ENCODE measurements at regions not wholly inside any gene's neighbourhood (a gene's known extent, or its start where the extent isn't known, plus 50 kb on each side); places are given as distances from the start of the nearest gene placed in this dataset.

DNA sequence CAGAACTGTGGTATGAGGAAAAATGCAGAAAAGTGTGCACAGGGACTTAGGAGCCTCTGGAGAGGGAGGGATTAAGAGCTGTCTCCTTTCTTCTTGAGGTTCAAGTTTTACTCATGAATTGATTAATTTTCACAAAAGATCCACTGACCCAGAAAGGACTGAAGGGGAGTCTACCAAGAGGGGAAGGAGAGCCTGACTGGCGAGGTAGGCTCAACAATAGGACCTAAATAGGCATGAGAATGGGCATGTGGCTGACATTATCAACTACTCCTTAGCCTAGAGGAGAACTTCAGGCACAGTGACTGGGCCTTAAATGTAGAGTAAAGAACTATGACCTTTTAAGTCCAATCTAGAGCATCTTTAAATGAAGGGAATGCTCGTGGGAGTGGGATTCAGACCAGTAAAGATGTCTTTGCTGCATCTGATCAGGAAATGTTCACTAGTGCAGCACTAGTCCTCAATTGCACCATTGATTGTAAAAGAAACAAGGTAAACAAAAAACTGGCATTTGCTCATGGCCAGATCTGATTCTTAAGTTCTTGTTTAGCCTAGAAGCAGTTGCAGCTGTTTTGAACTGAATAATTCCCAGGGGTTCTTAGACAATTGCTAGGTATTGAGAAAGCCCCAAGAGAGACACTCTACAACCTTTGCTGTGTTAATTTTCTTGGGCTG lies 135.6 kb downstream of the RAB38 start:
- H3K27me3 ChIP-seq (ENCODE audit: control insufficient read depth in 2 of 2, insufficient read depth in 2 of 2, low read length in 2 of 2): no peaks in the 10 kb centered on the region
- H3K9me3 ChIP-seq (ENCODE audit: control insufficient read depth in 2 of 2, low read length in 2 of 2): no peaks in the 10 kb centered on the region
- no peak overlapping the region for H3K9ac ChIP-seq (ENCODE audit: low read depth in 1 of 2, low read length in 2 of 2)
- no peaks in the 10 kb centered on the region for H3K36me3 ChIP-seq (ENCODE audit: control insufficient read depth in 2 of 2, insufficient read depth in 2 of 2, low read length in 2 of 2)
- no peak overlapping the region for H3K27ac ChIP-seq (ENCODE audit: low read depth in 2 of 2, low read length in 2 of 2)
- no peaks in the 10 kb centered on the region for H3K4me1 ChIP-seq (ENCODE audit: control insufficient read depth in 2 of 2, insufficient read depth in 2 of 2, low read length in 2 of 2)
- no peak overlapping the region for H3K4me3 ChIP-seq (ENCODE audit: low read length in 2 of 2)

DNA sequence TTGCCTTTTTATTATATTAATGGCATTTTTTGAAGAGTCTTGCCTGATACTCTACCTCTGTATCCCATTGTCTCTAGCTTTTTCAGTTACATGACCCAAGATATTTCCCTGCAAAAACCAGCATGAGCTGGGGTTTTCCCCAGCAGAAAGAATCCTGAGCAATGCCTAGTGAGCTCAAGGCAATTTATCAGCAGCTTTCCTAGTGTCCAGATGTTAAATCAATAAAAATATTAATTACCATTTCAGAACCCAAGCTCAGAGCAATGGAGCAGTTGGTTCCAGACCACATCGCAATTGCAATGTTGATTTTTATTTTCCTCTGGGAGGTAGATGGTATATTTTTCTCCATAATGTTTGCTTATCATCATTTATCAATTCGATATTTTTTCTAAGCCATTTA lies 137.2 kb downstream of the RAB38 start:
- Histone ChIP-seq H3K9me3 (ENCODE audit: control insufficient read depth in 2 of 2, low read length in 2 of 2) (no peaks in the 10 kb centered on the region), H3K9ac (ENCODE audit: low read depth in 1 of 2, low read length in 2 of 2) (no peak overlapping the region), H3K4me3 (ENCODE audit: low read length in 2 of 2) (no peak overlapping the region), H3K4me1 (ENCODE audit: control insufficient read depth in 2 of 2, insufficient read depth in 2 of 2, low read length in 2 of 2) (no peaks in the 10 kb centered on the region), H3K27ac (ENCODE audit: low read depth in 2 of 2, low read length in 2 of 2) (no peak overlapping the region), H3K27me3 (ENCODE audit: control insufficient read depth in 2 of 2, insufficient read depth in 2 of 2, low read length in 2 of 2) (no peaks in the 10 kb centered on the region), H3K36me3 (ENCODE audit: control insufficient read depth in 2 of 2, insufficient read depth in 2 of 2, low read length in 2 of 2) (no peaks in the 10 kb centered on the region)

DNA sequence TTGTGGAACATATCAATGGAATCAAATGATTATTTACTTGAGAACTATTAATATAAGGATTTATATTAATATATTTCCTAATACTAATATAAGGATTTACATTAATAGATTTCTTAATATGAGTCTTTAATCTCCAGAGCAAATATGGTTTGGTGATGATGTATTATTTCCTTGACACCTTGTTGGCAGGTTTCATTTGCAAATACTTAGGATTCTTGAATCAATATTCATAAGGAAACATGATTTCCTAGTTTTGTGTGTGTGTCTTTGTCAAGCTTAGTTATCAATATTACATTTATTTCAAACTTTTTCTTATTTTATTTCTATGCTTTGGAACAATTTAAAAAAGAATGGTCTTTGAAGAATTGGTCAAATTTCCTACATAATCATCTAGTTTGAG lies 138.5 kb downstream of the RAB38 start:
- no peaks in the 10 kb centered on the region for H3K9me3 ChIP-seq (ENCODE audit: control insufficient read depth in 2 of 2, low read length in 2 of 2)
- no peak overlapping the region for H3K27ac ChIP-seq (ENCODE audit: low read depth in 2 of 2, low read length in 2 of 2)
- H3K36me3 ChIP-seq (ENCODE audit: control insufficient read depth in 2 of 2, insufficient read depth in 2 of 2, low read length in 2 of 2): no peaks in the 10 kb centered on the region
- H3K4me1 ChIP-seq (ENCODE audit: control insufficient read depth in 2 of 2, insufficient read depth in 2 of 2, low read length in 2 of 2): no peaks in the 10 kb centered on the region
- no peak overlapping the region for H3K4me3 ChIP-seq (ENCODE audit: low read length in 2 of 2)
- H3K9ac ChIP-seq (ENCODE audit: low read depth in 1 of 2, low read length in 2 of 2): no peak overlapping the region
- no peaks in the 10 kb centered on the region for H3K27me3 ChIP-seq (ENCODE audit: control insufficient read depth in 2 of 2, insufficient read depth in 2 of 2, low read length in 2 of 2)

DNA sequence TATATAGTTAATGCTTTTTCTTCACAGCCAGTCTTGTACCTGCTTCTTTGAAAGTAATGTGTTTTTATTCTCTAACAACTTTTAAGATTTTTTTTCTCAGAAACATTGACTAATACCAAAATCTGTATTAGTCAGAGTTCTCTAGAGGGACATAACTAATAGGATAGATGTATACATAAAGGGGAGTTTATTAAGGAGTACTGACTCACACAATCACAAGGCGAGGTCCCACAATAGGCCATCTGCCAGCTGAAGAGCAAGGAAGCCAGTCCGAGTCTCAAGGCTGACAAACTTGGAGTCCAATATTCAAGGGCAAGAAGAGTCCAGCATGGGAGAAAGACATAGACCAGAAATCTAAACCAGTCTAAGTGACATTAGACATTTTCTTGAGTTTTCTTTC lies 140.0 kb downstream of the RAB38 start:
- H3K4me3 ChIP-seq (ENCODE audit: low read length in 2 of 2): no peak overlapping the region
- H3K9me3 ChIP-seq (ENCODE audit: control insufficient read depth in 2 of 2, low read length in 2 of 2): no peaks in the 10 kb centered on the region
- no peaks in the 10 kb centered on the region for H3K27me3 ChIP-seq (ENCODE audit: control insufficient read depth in 2 of 2, insufficient read depth in 2 of 2, low read length in 2 of 2)
- no peak overlapping the region for H3K27ac ChIP-seq (ENCODE audit: low read depth in 2 of 2, low read length in 2 of 2)
- H3K36me3 ChIP-seq (ENCODE audit: control insufficient read depth in 2 of 2, insufficient read depth in 2 of 2, low read length in 2 of 2): no peaks in the 10 kb centered on the region
- no peaks in the 10 kb centered on the region for H3K4me1 ChIP-seq (ENCODE audit: control insufficient read depth in 2 of 2, insufficient read depth in 2 of 2, low read length in 2 of 2)
- no peak overlapping the region for H3K9ac ChIP-seq (ENCODE audit: low read depth in 1 of 2, low read length in 2 of 2)

DNA sequence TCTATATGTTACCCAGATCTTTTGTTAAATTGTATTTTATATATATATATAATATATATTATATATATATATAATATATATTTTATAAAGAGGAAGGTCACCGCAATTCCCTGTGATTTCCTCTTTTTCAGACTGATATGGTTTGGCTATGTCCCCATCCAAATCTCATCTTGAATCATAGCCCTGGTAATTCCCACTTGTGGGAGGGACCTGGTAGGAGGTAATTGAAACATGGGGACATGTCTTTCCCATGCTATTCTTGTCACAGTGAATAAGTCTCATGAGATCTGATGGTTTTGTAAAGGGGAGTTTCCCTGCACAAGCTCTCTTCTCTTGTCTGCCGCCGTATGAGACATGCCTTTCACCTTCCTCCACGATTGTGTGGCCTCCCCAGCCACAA lies 157.6 kb downstream of the RAB38 start:
- Histone ChIP-seq H3K27ac (ENCODE audit: low read depth in 2 of 2, low read length in 2 of 2) (no peak overlapping the region), H3K4me1 (ENCODE audit: control insufficient read depth in 2 of 2, insufficient read depth in 2 of 2, low read length in 2 of 2) (no peaks in the 10 kb centered on the region), H3K9me3 (ENCODE audit: control insufficient read depth in 2 of 2, low read length in 2 of 2) (no peaks in the 10 kb centered on the region), H3K36me3 (ENCODE audit: control insufficient read depth in 2 of 2, insufficient read depth in 2 of 2, low read length in 2 of 2) (no peaks in the 10 kb centered on the region), H3K27me3 (ENCODE audit: control insufficient read depth in 2 of 2, insufficient read depth in 2 of 2, low read length in 2 of 2) (no peaks in the 10 kb centered on the region), H3K9ac (ENCODE audit: low read depth in 1 of 2, low read length in 2 of 2) (no peak overlapping the region), H3K4me3 (ENCODE audit: low read length in 2 of 2) (no peak overlapping the region)

DNA sequence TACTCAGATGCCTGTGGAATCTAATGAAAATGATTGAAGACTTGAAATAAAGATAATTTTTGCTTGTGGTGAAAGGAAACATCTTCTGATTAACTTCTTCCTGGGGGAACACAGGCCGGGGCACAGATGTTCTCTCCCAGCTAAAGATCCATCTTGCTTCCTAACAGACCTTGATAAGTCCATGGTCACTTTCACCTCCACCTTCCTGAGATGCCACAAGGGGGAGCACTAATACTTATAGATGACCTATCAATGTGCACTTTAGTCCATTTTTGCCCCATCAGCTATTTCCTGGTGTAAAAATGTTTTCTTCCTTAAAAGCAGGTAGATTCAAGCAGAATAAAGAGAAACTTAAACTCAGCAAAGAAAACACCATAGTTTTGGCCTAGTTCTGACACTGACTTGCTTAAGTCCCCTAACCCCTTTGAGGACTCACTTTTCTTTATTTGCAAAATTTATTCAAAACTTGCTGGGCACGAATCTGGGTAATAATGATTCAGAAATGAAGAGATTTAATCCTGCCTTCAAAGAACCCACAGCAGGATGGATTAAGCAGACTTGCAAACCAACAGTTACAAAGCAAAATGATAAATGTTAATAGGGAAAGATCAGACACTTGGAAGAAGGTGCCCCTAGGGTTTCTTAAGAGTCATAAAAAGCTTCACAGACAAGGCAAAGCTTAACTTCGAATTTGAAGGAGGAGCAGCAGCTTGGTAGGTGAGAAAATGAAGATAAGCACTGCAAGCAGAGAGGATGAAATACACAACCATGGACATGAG lies 158.7 kb downstream of the RAB38 start:
- H3K27ac ChIP-seq (ENCODE audit: low read depth in 2 of 2, low read length in 2 of 2): no peak overlapping the region
- H3K4me1 ChIP-seq (ENCODE audit: control insufficient read depth in 2 of 2, insufficient read depth in 2 of 2, low read length in 2 of 2): no peaks in the 10 kb centered on the region
- no peak overlapping the region for H3K4me3 ChIP-seq (ENCODE audit: low read length in 2 of 2)
- no peak overlapping the region for H3K9ac ChIP-seq (ENCODE audit: low read depth in 1 of 2, low read length in 2 of 2)
- H3K27me3 ChIP-seq (ENCODE audit: control insufficient read depth in 2 of 2, insufficient read depth in 2 of 2, low read length in 2 of 2): no peaks in the 10 kb centered on the region
- H3K36me3 ChIP-seq (ENCODE audit: control insufficient read depth in 2 of 2, insufficient read depth in 2 of 2, low read length in 2 of 2): no peaks in the 10 kb centered on the region
- no peaks in the 10 kb centered on the region for H3K9me3 ChIP-seq (ENCODE audit: control insufficient read depth in 2 of 2, low read length in 2 of 2)

DNA sequence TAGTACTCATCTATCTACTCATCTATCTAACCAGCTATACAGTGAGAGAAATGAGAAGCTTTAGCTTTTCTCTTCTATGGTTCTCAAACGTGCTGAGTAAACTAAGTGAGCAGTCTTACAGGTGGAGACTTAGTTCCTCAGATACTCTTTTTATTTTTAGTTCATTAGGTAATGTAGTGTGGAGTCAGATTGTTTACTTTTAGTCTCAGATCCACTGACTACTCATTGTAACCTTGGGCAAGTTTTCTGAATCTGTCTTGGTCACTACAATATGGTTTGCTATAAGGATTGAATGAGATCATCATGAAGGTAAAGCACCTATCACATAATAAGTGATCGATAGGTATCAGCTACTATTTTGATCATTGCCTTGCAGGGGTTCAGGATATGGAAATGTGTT lies 160.1 kb downstream of the RAB38 start:
- H3K4me1 ChIP-seq (ENCODE audit: control insufficient read depth in 2 of 2, insufficient read depth in 2 of 2, low read length in 2 of 2): no peaks in the 10 kb centered on the region
- H3K4me3 ChIP-seq (ENCODE audit: low read length in 2 of 2): no peak overlapping the region
- H3K9me3 ChIP-seq (ENCODE audit: control insufficient read depth in 2 of 2, low read length in 2 of 2): no peaks in the 10 kb centered on the region
- H3K36me3 ChIP-seq (ENCODE audit: control insufficient read depth in 2 of 2, insufficient read depth in 2 of 2, low read length in 2 of 2): no peaks in the 10 kb centered on the region
- H3K27ac ChIP-seq (ENCODE audit: low read depth in 2 of 2, low read length in 2 of 2): no peak overlapping the region
- H3K9ac ChIP-seq (ENCODE audit: low read depth in 1 of 2, low read length in 2 of 2): no peak overlapping the region
- H3K27me3 ChIP-seq (ENCODE audit: control insufficient read depth in 2 of 2, insufficient read depth in 2 of 2, low read length in 2 of 2): no peaks in the 10 kb centered on the region

DNA sequence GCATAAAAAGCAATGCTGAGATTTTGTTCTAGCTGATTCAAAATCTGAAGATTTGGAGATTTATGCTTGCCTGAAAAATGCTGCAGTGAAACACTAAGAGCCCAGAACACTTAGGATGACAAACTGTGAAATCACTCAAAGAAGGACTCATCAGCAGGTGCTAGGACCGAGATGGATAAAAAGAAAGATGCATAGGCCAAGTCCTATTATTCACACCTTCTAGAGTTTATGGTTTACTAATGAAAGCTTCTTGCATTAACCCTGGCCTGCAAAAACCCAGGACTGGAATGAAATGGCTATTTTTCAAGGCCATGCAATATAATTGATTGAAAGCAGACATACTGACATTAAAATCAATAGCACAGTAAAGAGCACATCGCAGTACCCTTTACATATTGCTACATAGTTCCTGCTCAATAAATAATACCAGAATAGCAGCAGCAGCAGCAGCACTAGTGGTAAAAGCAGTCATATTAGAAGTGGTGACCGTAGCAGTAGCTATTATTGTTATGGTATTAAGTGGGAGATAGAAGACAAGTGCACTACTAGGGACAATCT lies 161.7 kb downstream of the RAB38 start:
- H3K9me3 ChIP-seq (ENCODE audit: control insufficient read depth in 2 of 2, low read length in 2 of 2): no peaks in the 10 kb centered on the region
- H3K27ac ChIP-seq (ENCODE audit: low read depth in 2 of 2, low read length in 2 of 2): no peak overlapping the region
- H3K27me3 ChIP-seq (ENCODE audit: control insufficient read depth in 2 of 2, insufficient read depth in 2 of 2, low read length in 2 of 2): no peaks in the 10 kb centered on the region
- no peak overlapping the region for H3K9ac ChIP-seq (ENCODE audit: low read depth in 1 of 2, low read length in 2 of 2)
- no peaks in the 10 kb centered on the region for H3K36me3 ChIP-seq (ENCODE audit: control insufficient read depth in 2 of 2, insufficient read depth in 2 of 2, low read length in 2 of 2)
- no peaks in the 10 kb centered on the region for H3K4me1 ChIP-seq (ENCODE audit: control insufficient read depth in 2 of 2, insufficient read depth in 2 of 2, low read length in 2 of 2)
- no peak overlapping the region for H3K4me3 ChIP-seq (ENCODE audit: low read length in 2 of 2)

DNA sequence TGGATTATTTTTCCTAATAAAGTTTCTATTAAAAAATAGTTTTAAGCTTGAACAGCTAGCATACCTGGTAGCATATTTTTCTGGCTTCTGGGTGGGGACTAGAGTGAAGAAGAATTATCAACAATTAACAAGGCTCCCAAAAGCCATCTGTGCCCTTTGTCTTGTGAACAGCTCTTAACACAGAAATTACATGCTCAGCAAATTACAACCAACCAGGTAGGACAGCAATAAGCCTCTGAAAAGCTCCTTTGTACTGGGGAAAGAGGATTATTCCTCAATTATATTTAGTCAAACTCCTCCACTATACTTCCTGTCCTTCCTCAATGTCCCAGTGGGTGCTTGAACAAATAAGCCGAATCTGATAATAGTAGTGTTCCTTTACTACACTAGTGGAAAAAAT lies 162.8 kb downstream of the RAB38 start:
- H3K9ac ChIP-seq (ENCODE audit: low read depth in 1 of 2, low read length in 2 of 2): no peak overlapping the region
- no peaks in the 10 kb centered on the region for H3K36me3 ChIP-seq (ENCODE audit: control insufficient read depth in 2 of 2, insufficient read depth in 2 of 2, low read length in 2 of 2)
- H3K27ac ChIP-seq (ENCODE audit: low read depth in 2 of 2, low read length in 2 of 2): no peak overlapping the region
- H3K4me1 ChIP-seq (ENCODE audit: control insufficient read depth in 2 of 2, insufficient read depth in 2 of 2, low read length in 2 of 2): no peaks in the 10 kb centered on the region
- H3K4me3 ChIP-seq (ENCODE audit: low read length in 2 of 2): no peak overlapping the region
- no peaks in the 10 kb centered on the region for H3K27me3 ChIP-seq (ENCODE audit: control insufficient read depth in 2 of 2, insufficient read depth in 2 of 2, low read length in 2 of 2)
- no peaks in the 10 kb centered on the region for H3K9me3 ChIP-seq (ENCODE audit: control insufficient read depth in 2 of 2, low read length in 2 of 2)

DNA sequence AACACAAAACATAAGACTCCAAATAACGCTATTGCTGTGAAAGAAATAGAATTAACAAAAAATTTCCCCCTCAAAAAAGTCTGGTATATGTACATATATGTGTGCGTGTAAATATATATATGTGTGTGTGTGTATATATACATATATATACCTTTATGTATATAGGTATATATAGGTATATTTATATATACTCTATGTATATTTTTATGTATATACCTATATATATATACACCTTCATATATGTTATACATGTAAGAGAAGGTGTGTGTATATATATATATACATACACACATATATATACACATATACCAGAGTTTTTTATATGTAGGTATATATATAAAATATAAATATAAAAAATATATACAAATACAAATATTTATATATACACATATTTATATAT lies 199.2 kb downstream of the RAB38 start:
- no peaks in the 10 kb centered on the region for H3K4me1 ChIP-seq (ENCODE audit: control insufficient read depth in 2 of 2, insufficient read depth in 2 of 2, low read length in 2 of 2)
- H3K4me3 ChIP-seq (ENCODE audit: low read length in 2 of 2): no peak overlapping the region
- no peak overlapping the region for H3K27ac ChIP-seq (ENCODE audit: low read depth in 2 of 2, low read length in 2 of 2)
- H3K36me3 ChIP-seq (ENCODE audit: control insufficient read depth in 2 of 2, insufficient read depth in 2 of 2, low read length in 2 of 2): no peaks in the 10 kb centered on the region
- no peaks in the 10 kb centered on the region for H3K27me3 ChIP-seq (ENCODE audit: control insufficient read depth in 2 of 2, insufficient read depth in 2 of 2, low read length in 2 of 2)
- H3K9me3 ChIP-seq (ENCODE audit: control insufficient read depth in 2 of 2, low read length in 2 of 2): no peaks in the 10 kb centered on the region
- no peak overlapping the region for H3K9ac ChIP-seq (ENCODE audit: low read depth in 1 of 2, low read length in 2 of 2)

Measured in mucosa of rectum (tissue), 2 donors.